Right lobe of liver (tissue), 4 donors: ENCODE measurements at regions not wholly inside any gene's neighbourhood (a gene's known extent, or its start where the extent isn't known, plus 50 kb on each side); places are given as distances from the start of the nearest gene placed in this dataset.

Experiments
- POLR2A ChIP-seq: fragments of 450-650 bp; IDR thresholded peaks from one replicate; pipeline ENCODE4 v1.6.1; 2017; ENCODE audit warnings: antibody characterized with exemption, mild to moderate bottlenecking
- TF ChIP-seq, protein P1 (sequence below), 4 donors: fragments of 200-600 bp in 3 of 4; fragments of 450-650 bp in 1 of 4; IDR thresholded peaks; one replicate each; pipeline versions ENCODE4 v1.5.1 to v1.8.0; 2016 to 2022; ENCODE audit warnings: antibody characterized with exemption in 4 of 4, mild to moderate bottlenecking in 2 of 4
- donor health status: DM: no; HTN: no; CAD: no.
- donor health status: DM: no; HTN: no; CAD: no.
- donor health status: DM: no; HTN: yes; CAD: no.

DNA sequence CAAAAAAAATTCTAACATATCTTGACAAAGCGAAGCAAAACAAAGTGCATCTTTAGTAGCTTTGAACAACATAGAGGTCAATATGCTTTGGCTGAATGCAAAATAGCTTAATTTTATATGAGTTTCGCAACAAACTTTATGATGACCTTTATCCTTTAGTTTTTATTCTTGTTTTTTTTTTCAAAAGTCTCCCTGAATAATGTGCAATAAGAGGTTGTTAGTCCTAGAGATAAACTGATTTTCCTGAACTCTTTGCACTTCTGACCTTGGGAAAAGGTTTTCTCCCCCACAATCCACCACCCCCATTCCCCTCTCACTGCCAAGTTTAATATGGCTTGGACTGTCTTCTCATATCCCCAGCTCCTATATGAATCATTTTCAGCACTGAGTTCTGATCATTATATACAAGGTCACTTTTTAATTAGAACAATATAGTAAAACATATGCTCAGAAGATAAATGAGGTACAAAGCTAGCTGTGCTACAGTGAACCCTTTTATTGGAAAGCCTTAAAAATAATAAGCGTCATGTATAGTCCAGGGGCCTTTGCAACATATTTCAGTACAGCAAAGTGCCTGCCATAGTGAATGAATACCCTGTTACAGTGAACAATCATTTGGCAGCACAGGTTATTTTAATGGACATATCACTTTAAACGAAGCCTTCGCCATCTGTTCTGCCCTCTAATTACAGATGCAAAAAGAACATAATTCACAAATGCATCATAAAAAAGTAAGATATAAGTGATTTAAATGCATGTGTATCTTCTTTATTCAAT, 496.3 kb upstream of the NR2F2 start:
- TF ChIP-seq, protein P1, sequence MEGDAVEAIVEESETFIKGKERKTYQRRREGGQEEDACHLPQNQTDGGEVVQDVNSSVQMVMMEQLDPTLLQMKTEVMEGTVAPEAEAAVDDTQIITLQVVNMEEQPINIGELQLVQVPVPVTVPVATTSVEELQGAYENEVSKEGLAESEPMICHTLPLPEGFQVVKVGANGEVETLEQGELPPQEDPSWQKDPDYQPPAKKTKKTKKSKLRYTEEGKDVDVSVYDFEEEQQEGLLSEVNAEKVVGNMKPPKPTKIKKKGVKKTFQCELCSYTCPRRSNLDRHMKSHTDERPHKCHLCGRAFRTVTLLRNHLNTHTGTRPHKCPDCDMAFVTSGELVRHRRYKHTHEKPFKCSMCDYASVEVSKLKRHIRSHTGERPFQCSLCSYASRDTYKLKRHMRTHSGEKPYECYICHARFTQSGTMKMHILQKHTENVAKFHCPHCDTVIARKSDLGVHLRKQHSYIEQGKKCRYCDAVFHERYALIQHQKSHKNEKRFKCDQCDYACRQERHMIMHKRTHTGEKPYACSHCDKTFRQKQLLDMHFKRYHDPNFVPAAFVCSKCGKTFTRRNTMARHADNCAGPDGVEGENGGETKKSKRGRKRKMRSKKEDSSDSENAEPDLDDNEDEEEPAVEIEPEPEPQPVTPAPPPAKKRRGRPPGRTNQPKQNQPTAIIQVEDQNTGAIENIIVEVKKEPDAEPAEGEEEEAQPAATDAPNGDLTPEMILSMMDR (IDR thresholded peaks at IDR 0.05), result no peak
- TF ChIP-seq POLR2A, result no peak
